Neural cell (in vitro differentiated cells): ENCODE measurements at regions not wholly inside any gene's neighbourhood (a gene's known extent, or its start where the extent isn't known, plus 50 kb on each side); places are given as distances from the start of the nearest gene placed in this dataset.

Experiments
- H2AFZ ChIP-seq: fragments of 200-600, 300-800 bp; sonication (generic), shearing (Covaris generic); 2 replicates; pipeline ENCODE4 v1.6.0; 2014; ENCODE audit warnings: low read depth, mild to moderate bottlenecking, antibody characterized with exemption, low read length, moderate library complexity
- H3F3A ChIP-seq: fragments of 200-600 bp; shearing (Covaris generic); 2 replicates; pipeline ENCODE4 v1.6.1; 2016; ENCODE audit warnings: mild to moderate bottlenecking, moderate library complexity, mixed read lengths, antibody characterized with exemption, low read length; ENCODE audit not compliant: insufficient read depth, poor library complexity, severe bottlenecking
- H3K27ac ChIP-seq: fragments of 200-600, 300-800 bp; sonication (generic), shearing (Covaris generic); 2 replicates; pipeline ENCODE4 v1.5.1; 2014; ENCODE audit warnings: mild to moderate bottlenecking, low read length, moderate library complexity
- H3K27me3 ChIP-seq: fragments of 300-800, 200-600 bp; sonication (generic), shearing (Covaris generic); 2 replicates; pipeline ENCODE4 v1.6.0; 2014; ENCODE audit warnings: mild to moderate bottlenecking, low read depth, low read length, moderate library complexity; ENCODE audit not compliant: insufficient read depth
- H3K36me3 ChIP-seq: fragments of 300-800, 200-600 bp; sonication (generic), shearing (Covaris generic); 2 replicates; pipeline ENCODE4 v1.5.1; 2014; ENCODE audit warnings: mild to moderate bottlenecking, antibody characterized with exemption, low read length, moderate library complexity; ENCODE audit not compliant: insufficient read depth
- H3K4me2 ChIP-seq: fragments of 300-800, 200-600 bp; sonication (generic), shearing (Covaris generic); 2 replicates; pipeline ENCODE4 v1.6.0; 2014; ENCODE audit warnings: mild to moderate bottlenecking, low read length
- H3K4me3 ChIP-seq: fragments of 300-800, 200-600 bp; sonication (generic), shearing (Covaris generic); 2 replicates; pipeline ENCODE4 v1.5.1; 2014; ENCODE audit warnings: mild to moderate bottlenecking, low read length, moderate library complexity
- H3K79me2 ChIP-seq: fragments of 200-600 bp; shearing (Covaris generic); replicated peaks from 2 replicates; pipeline ENCODE4 v1.6.0; 2014; ENCODE audit warnings: mild to moderate bottlenecking, low read length, moderate library complexity; ENCODE audit not compliant: insufficient read depth
- H3K9ac ChIP-seq: fragments of 300-800, 200-600 bp; sonication (generic), shearing (Covaris generic); 2 replicates; pipeline ENCODE4 v1.6.1; 2016; ENCODE audit warnings: mild to moderate bottlenecking, low read length, mixed read lengths
- H3K9me2 ChIP-seq: fragments of 200-600 bp; shearing (Covaris generic); 2 replicates; pipeline ENCODE4 v1.6.1; 2016; ENCODE audit warnings: mild to moderate bottlenecking, low read length, mixed read lengths; ENCODE audit not compliant: insufficient read depth
- H3K9me3 ChIP-seq: fragments of 200-600, 300-800 bp; sonication (generic), shearing (Covaris generic); 2 replicates; pipeline ENCODE4 v1.6.1; 2016; ENCODE audit warnings: mild to moderate bottlenecking, mixed run types, low read length, moderate library complexity, mixed read lengths
- H4K20me1 ChIP-seq: fragments of 200-600 bp; shearing (Covaris generic); 2 replicates; pipeline ENCODE4 v1.6.1; 2016; ENCODE audit warnings: mild to moderate bottlenecking, mixed run types; ENCODE audit not compliant: insufficient read depth
- EP300 ChIP-seq: fragments of 450-650 bp; conservative IDR thresholded peaks from 2 replicates; pipeline ENCODE4 v1.6.1; 2014; ENCODE audit warnings: antibody characterized with exemption, mild to moderate bottlenecking, moderate library complexity; ENCODE audit not compliant: poor library complexity, severe bottlenecking
- EZH2 ChIP-seq: fragments of 200-600, 300-800 bp; shearing (Covaris generic), sonication (generic); IDR thresholded peaks from 2 replicates; pipeline ENCODE4 v1.6.1; 2014; ENCODE audit warnings: antibody characterized with exemption, low read length, borderline replicate concordance, mild to moderate bottlenecking; ENCODE audit not compliant: insufficient read depth, poor library complexity, severe bottlenecking
- MXI1 ChIP-seq: fragments of 450-650 bp; conservative IDR thresholded peaks from 2 replicates; pipeline ENCODE4 v1.6.1; 2014; ENCODE audit warnings: antibody characterized with exemption, mild to moderate bottlenecking; ENCODE audit not compliant: poor library complexity, severe bottlenecking
- POLR2AphosphoS5 ChIP-seq: IDR thresholded peaks from 2 replicates; pipeline ENCODE4 v1.6.1; 2012
- RAD21 ChIP-seq: fragments of 450-650 bp; conservative IDR thresholded peaks from 2 replicates; pipeline ENCODE4 v1.6.1; 2014; ENCODE audit warnings: antibody characterized with exemption, mild to moderate bottlenecking, moderate library complexity
- SMC3 ChIP-seq: fragments of 450-650 bp; conservative IDR thresholded peaks from 2 replicates; pipeline ENCODE4 v1.6.1; 2014; ENCODE audit warnings: antibody characterized with exemption, mild to moderate bottlenecking, moderate library complexity; ENCODE audit not compliant: poor library complexity
- TAF1 ChIP-seq: IDR thresholded peaks from 2 replicates; pipeline ENCODE4 v1.6.1; 2012; ENCODE audit warnings: low read depth
- TF ChIP-seq, protein P1 (sequence below): fragments of 450-650 bp; IDR thresholded peaks from 2 replicates; pipeline ENCODE4 v1.5.1; 2014; ENCODE audit warnings: antibody characterized with exemption, mild to moderate bottlenecking, moderate library complexity; ENCODE audit not compliant: poor library complexity, severe bottlenecking
- TF ChIP-seq, protein P2 (sequence below): IDR thresholded peaks from 2 replicates; pipeline ENCODE4 v1.6.1; 2012; ENCODE audit warnings: borderline replicate concordance

DNA sequence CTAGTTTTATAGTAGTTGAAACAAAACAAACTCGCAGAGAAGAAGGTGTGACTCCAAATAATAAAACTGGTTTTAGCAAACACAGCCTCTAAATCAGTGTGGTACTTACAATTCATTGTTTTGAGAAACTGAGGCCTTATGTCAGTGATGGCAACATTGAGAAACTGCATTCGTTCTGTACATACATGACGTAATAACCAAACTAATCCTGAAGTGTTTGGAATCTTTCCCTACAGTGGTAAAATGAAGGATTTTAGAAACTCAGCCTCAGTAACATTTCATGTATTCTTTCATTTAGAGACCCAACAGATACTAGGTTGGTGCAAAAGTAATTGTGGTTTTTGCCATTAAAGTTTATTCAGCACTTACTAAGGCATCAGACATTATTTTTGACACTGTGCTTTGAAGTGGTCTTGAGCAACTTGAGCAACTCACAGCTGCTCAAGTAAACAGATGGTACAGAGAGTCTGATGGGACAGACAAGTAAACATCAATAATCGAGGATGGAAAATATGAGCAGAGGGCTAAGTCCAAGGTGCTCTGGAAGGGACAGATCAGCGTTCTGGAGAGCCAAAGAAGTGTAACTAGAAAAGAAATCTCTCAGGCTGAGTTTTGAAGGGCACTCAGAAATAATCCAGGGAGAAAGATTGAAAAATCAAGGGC lies 390.8 kb upstream of the BOD1L1 start:
- Histone ChIP-seq H3K9me2 (no peaks in the 10 kb centered on the region), H4K20me1 (no peaks in the 10 kb centered on the region), H3K27me3 (no peaks in the 10 kb centered on the region), H3K9ac (no peak overlapping the region), H3K9me3 (no peaks in the 10 kb centered on the region), H3K4me3 (no peak overlapping the region), H3F3A (no peaks in the 10 kb centered on the region), H3K4me2 (no peak overlapping the region), H3K79me2 (no peaks in the 10 kb centered on the region), H3K36me3 (no peaks in the 10 kb centered on the region), H3K27ac (no peak overlapping the region), H2AFZ (no peak overlapping the region)
- TF ChIP-seq EZH2 (no peak), MXI1 (no peak), EP300 (no peak), POLR2AphosphoS5 (no peak), SMC3 (no peak), RAD21 (no peak), TAF1 (no peak)
- TF ChIP-seq, protein P1, sequence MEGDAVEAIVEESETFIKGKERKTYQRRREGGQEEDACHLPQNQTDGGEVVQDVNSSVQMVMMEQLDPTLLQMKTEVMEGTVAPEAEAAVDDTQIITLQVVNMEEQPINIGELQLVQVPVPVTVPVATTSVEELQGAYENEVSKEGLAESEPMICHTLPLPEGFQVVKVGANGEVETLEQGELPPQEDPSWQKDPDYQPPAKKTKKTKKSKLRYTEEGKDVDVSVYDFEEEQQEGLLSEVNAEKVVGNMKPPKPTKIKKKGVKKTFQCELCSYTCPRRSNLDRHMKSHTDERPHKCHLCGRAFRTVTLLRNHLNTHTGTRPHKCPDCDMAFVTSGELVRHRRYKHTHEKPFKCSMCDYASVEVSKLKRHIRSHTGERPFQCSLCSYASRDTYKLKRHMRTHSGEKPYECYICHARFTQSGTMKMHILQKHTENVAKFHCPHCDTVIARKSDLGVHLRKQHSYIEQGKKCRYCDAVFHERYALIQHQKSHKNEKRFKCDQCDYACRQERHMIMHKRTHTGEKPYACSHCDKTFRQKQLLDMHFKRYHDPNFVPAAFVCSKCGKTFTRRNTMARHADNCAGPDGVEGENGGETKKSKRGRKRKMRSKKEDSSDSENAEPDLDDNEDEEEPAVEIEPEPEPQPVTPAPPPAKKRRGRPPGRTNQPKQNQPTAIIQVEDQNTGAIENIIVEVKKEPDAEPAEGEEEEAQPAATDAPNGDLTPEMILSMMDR, result no peak
- TF ChIP-seq, protein P2, sequence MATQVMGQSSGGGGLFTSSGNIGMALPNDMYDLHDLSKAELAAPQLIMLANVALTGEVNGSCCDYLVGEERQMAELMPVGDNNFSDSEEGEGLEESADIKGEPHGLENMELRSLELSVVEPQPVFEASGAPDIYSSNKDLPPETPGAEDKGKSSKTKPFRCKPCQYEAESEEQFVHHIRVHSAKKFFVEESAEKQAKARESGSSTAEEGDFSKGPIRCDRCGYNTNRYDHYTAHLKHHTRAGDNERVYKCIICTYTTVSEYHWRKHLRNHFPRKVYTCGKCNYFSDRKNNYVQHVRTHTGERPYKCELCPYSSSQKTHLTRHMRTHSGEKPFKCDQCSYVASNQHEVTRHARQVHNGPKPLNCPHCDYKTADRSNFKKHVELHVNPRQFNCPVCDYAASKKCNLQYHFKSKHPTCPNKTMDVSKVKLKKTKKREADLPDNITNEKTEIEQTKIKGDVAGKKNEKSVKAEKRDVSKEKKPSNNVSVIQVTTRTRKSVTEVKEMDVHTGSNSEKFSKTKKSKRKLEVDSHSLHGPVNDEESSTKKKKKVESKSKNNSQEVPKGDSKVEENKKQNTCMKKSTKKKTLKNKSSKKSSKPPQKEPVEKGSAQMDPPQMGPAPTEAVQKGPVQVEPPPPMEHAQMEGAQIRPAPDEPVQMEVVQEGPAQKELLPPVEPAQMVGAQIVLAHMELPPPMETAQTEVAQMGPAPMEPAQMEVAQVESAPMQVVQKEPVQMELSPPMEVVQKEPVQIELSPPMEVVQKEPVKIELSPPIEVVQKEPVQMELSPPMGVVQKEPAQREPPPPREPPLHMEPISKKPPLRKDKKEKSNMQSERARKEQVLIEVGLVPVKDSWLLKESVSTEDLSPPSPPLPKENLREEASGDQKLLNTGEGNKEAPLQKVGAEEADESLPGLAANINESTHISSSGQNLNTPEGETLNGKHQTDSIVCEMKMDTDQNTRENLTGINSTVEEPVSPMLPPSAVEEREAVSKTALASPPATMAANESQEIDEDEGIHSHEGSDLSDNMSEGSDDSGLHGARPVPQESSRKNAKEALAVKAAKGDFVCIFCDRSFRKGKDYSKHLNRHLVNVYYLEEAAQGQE, result no peak

DNA sequence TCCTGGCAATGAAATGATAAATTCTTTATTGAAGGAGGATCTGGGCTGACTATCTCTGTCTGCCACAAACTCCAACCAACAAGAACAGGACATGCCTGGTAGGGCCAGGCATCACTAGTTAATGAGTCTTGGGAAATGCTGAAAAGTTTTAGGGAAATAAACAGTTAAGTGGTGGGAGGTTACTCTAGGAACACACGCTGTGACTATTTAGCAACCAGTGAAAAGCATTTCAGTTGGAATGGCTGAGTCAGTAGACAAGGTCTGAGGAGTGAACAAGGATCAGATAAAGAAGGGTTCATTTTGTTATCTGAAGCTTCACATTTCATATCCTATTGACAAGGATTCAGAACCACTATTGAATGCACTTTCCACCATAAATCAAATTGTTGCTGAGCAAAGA lies 394.9 kb upstream of the BOD1L1 start:
- TF ChIP-seq EP300 (no peak), MXI1 (no peak)
- TF ChIP-seq, protein P1, result no peak

More for the DNA sequence above, 394.9 kb upstream of the BOD1L1 start:
- Histone ChIP-seq H3K27me3 (no peaks in the 10 kb centered on the region), H3K9me2 (no peaks in the 10 kb centered on the region), H2AFZ (no peak overlapping the region), H3K4me3 (no peak overlapping the region), H3F3A (no peaks in the 10 kb centered on the region), H3K9me3 (no peaks in the 10 kb centered on the region), H3K9ac (no peak overlapping the region), H4K20me1 (no peaks in the 10 kb centered on the region), H3K4me2 (no peak overlapping the region), H3K36me3 (no peaks in the 10 kb centered on the region), H3K27ac (no peak overlapping the region), H3K79me2 (no peaks in the 10 kb centered on the region)
